ENCODE measurements at regions not wholly inside any gene's neighbourhood (a gene's known extent, or its start where the extent isn't known, plus 50 kb on each side); places are given as distances from the start of the nearest gene placed in this dataset.

DNA sequence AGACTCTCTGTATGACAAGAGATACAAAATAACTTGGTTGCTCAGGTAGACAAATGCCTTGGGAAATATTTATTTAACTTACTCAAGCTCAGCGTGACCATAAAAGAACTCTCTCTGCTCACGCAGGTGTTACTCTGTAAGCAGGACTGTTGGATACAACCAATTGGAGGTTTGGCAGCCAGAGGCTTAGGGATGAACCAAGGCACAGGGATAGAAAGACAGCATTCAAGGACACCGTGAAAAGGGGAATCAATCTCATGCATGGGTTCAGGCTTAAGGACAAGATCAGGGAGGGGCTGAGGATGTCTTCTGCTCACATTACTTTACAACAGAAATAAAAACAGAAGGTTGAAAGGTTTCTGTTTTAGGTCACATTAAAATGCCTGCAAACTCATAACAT is 389.0 kb upstream of the BRINP1 start:
- BruUV-seq (replicated peaks): no TSS peak
- CTCF ChIA-PET: no interaction called here
- Histone ChIP-seq H3K9me3 (ENCODE audit: control insufficient read depth, insufficient read depth, low read depth, low read length) (no peaks in the 10 kb centered on the region), H3K4me3 (ENCODE audit: low read depth in 2 of 2, low read length in 2 of 2) (no peak overlapping the region), H3K27ac (ENCODE audit: low read length) (no peak overlapping the region), H3K4me1 (ENCODE audit: control insufficient read depth, insufficient read depth, low read length) (no peaks in the 10 kb centered on the region), H3K36me3 (ENCODE audit: control insufficient read depth, insufficient read depth, low read length) (no peaks in the 10 kb centered on the region), H3K27me3 (ENCODE audit: control insufficient read depth, insufficient read depth, low read length) (no peaks in the 10 kb centered on the region)
- no peak for ATAC-seq
- POLR2A ChIA-PET: no interaction called here
- intact Hi-C loops (cut with micrococcal nuclease; ENCODE audit: unreplicated experiment): no loop called here
- in situ Hi-C loops (cut with HindIII; ENCODE audit: low pct_unique_long_range_greater_than_20kb, low sequenced_read_pairs): no loop called here
- DNase-seq (ENCODE audit: low read depth, low spot score): no peak
- TF ChIP-seq SIN3A (IDR thresholded peaks at IDR 0.05; ENCODE audit: borderline replicate concordance, insufficient read depth, low read depth, low read length) (no peak), TCF7L2 (IDR thresholded peaks at IDR 0.05; ENCODE audit: low read depth, low read length) (no peak), POLR2AphosphoS5 (IDR thresholded peaks at IDR 0.05; ENCODE audit: low read depth, low read length) (no peak)
- TF ChIP-seq, protein P1, sequence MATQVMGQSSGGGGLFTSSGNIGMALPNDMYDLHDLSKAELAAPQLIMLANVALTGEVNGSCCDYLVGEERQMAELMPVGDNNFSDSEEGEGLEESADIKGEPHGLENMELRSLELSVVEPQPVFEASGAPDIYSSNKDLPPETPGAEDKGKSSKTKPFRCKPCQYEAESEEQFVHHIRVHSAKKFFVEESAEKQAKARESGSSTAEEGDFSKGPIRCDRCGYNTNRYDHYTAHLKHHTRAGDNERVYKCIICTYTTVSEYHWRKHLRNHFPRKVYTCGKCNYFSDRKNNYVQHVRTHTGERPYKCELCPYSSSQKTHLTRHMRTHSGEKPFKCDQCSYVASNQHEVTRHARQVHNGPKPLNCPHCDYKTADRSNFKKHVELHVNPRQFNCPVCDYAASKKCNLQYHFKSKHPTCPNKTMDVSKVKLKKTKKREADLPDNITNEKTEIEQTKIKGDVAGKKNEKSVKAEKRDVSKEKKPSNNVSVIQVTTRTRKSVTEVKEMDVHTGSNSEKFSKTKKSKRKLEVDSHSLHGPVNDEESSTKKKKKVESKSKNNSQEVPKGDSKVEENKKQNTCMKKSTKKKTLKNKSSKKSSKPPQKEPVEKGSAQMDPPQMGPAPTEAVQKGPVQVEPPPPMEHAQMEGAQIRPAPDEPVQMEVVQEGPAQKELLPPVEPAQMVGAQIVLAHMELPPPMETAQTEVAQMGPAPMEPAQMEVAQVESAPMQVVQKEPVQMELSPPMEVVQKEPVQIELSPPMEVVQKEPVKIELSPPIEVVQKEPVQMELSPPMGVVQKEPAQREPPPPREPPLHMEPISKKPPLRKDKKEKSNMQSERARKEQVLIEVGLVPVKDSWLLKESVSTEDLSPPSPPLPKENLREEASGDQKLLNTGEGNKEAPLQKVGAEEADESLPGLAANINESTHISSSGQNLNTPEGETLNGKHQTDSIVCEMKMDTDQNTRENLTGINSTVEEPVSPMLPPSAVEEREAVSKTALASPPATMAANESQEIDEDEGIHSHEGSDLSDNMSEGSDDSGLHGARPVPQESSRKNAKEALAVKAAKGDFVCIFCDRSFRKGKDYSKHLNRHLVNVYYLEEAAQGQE (IDR thresholded peaks at IDR 0.05; ENCODE audit: insufficient read depth in 1 of 2, low read depth in 2 of 2, low read length in 1 of 2): no peak
- TF ChIP-seq, protein P2, sequence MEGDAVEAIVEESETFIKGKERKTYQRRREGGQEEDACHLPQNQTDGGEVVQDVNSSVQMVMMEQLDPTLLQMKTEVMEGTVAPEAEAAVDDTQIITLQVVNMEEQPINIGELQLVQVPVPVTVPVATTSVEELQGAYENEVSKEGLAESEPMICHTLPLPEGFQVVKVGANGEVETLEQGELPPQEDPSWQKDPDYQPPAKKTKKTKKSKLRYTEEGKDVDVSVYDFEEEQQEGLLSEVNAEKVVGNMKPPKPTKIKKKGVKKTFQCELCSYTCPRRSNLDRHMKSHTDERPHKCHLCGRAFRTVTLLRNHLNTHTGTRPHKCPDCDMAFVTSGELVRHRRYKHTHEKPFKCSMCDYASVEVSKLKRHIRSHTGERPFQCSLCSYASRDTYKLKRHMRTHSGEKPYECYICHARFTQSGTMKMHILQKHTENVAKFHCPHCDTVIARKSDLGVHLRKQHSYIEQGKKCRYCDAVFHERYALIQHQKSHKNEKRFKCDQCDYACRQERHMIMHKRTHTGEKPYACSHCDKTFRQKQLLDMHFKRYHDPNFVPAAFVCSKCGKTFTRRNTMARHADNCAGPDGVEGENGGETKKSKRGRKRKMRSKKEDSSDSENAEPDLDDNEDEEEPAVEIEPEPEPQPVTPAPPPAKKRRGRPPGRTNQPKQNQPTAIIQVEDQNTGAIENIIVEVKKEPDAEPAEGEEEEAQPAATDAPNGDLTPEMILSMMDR (IDR thresholded peaks at IDR 0.05): no peak

DNA sequence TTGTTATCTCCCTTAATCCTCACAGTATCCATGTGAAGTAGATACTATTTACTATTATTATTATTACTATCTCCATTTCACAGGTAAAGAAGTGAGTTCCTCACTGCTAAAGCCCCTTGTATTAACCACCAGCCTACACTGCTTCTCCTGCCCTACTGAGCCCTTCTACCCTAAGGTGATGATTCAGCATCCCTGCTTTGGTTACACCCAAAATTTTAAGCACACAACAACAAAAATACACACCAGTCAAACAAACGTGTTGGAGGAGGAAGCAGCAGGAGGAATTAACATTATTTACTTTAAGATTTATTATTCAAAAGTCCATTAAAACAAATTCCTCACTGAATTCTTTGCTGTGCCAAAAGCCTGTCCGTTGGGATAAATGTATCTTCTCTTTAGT is 370.2 kb upstream of the BRINP1 start:
- Histone ChIP-seq H3K27ac (ENCODE audit: low read length) (no peak overlapping the region), H3K27me3 (ENCODE audit: control insufficient read depth, insufficient read depth, low read length) (no peaks in the 10 kb centered on the region), H3K36me3 (ENCODE audit: control insufficient read depth, insufficient read depth, low read length) (no peaks in the 10 kb centered on the region), H3K4me3 (ENCODE audit: low read depth in 2 of 2, low read length in 2 of 2) (no peak overlapping the region), H3K9me3 (ENCODE audit: control insufficient read depth, insufficient read depth, low read depth, low read length) (no peaks in the 10 kb centered on the region), H3K4me1 (ENCODE audit: control insufficient read depth, insufficient read depth, low read length) (no peaks in the 10 kb centered on the region)
- no peak for TF ChIP-seq POLR2AphosphoS5 (IDR thresholded peaks at IDR 0.05; ENCODE audit: low read depth, low read length)
- TF ChIP-seq, protein P2 (IDR thresholded peaks at IDR 0.05): no peak
- TF ChIP-seq, protein P1 (IDR thresholded peaks at IDR 0.05; ENCODE audit: insufficient read depth in 1 of 2, low read depth in 2 of 2, low read length in 1 of 2): no peak
- TF ChIP-seq SIN3A (IDR thresholded peaks at IDR 0.05; ENCODE audit: borderline replicate concordance, insufficient read depth, low read depth, low read length): no peak
- TF ChIP-seq TCF7L2 (IDR thresholded peaks at IDR 0.05; ENCODE audit: low read depth, low read length): no peak
- CTCF ChIA-PET: no interaction called here
- intact Hi-C loops (cut with micrococcal nuclease; ENCODE audit: unreplicated experiment): no loop called here
- in situ Hi-C loops (cut with HindIII; ENCODE audit: low pct_unique_long_range_greater_than_20kb, low sequenced_read_pairs): no loop called here
- no TSS peak for BruUV-seq (replicated peaks)
- ATAC-seq: no peak
- DNase-seq (ENCODE audit: low read depth, low spot score): no peak
- POLR2A ChIA-PET: no interaction called here
